Gastroesophageal sphincter (tissue), 3 donors: ENCODE measurements at regions not wholly inside any gene's neighbourhood (a gene's known extent, or its start where the extent isn't known, plus 50 kb on each side); places are given as distances from the start of the nearest gene placed in this dataset.

ENCODE experiments used
- CTCF ChIP-seq, 4 experiments: fragments of 200-600 bp in 2 of 4; fragments of 450-650 bp in 2 of 4; sonication (generic) in 1 of 4; IDR thresholded peaks; one replicate each; pipeline ENCODE4 v1.5.1; 2017 to 2019; ENCODE audit warnings: antibody characterized with exemption in 4 of 4, mild to moderate bottlenecking in 2 of 4, moderate library complexity in 2 of 4
- EP300 ChIP-seq: sonication (generic); formaldehyde crosslinking; IDR thresholded peaks from one replicate; pipeline ENCODE4 v1.6.1; 2017; ENCODE audit warnings: antibody characterized with exemption, mild to moderate bottlenecking
- POLR2A ChIP-seq, 2 donors: fragments of 450-650 bp; IDR thresholded peaks; one replicate each; pipeline ENCODE4 v1.6.1; 2017; ENCODE audit warnings: antibody characterized with exemption in 2 of 2, mild to moderate bottlenecking in 2 of 2, moderate library complexity in 1 of 2
- POLR2AphosphoS5 ChIP-seq: sonication (generic); formaldehyde crosslinking; IDR thresholded peaks from one replicate; pipeline ENCODE4 v1.6.1; 2017; ENCODE audit warnings: antibody characterized with exemption

- TF ChIP-seq CTCF (IDR thresholded peaks at IDR 0.05), result no peak
- no peak for TF ChIP-seq POLR2AphosphoS5
- TF ChIP-seq POLR2A (IDR thresholded peaks at IDR 0.05), result no peak
- no peak for TF ChIP-seq EP300
Observed at GRCh38 chr6:68544450-68544849, 90.6 kb upstream of the ADGRB3 start.
